Cardiac muscle cell (in vitro differentiated cells and primary cell): ENCODE measurements at regions not wholly inside any gene's neighbourhood (a gene's known extent, or its start where the extent isn't known, plus 50 kb on each side); places are given as distances from the start of the nearest gene placed in this dataset.

Experiments used
- DNase-seq, 2 donors: peaks; one replicate each; pipeline versions ENCODE4 v3.0.0 to v3.0.0-alpha.2; 2010 to 2017; ENCODE audit warnings: low read depth in 1 of 2, low spot score in 1 of 2
- H3K27ac ChIP-seq: fragments of 200-600 bp; sonication (generic); 2 replicates; pipeline ENCODE4 v1.5.1; 2016
- H3K27me3 ChIP-seq: fragments of 200-600 bp; sonication (generic); 2 replicates; pipeline ENCODE4 v1.6.0; 2016; ENCODE audit warnings: control low read depth
- H3K36me3 ChIP-seq: fragments of 200-600 bp; sonication (generic); 2 replicates; pipeline ENCODE4 v1.5.1; 2016; ENCODE audit warnings: control low read depth
- H3K4me1 ChIP-seq: fragments of 200-600 bp; sonication (generic); 2 replicates; pipeline ENCODE4 v1.8.1; 2017; ENCODE audit warnings: low read depth, mild to moderate bottlenecking, mixed run types
- H3K4me3 ChIP-seq: fragments of 200-600 bp; sonication (generic); 2 replicates; pipeline ENCODE4 v1.5.1; 2016; ENCODE audit warnings: mild to moderate bottlenecking
- H3K9me3 ChIP-seq: fragments of 200-600 bp; sonication (generic); 2 replicates; pipeline ENCODE4 v1.5.1; 2017; ENCODE audit warnings: low read depth, mild to moderate bottlenecking, control low read depth
- TF ChIP-seq, protein P1 (sequence below): IDR thresholded peaks from 2 replicates; pipeline ENCODE4 v1.5.1; 2012; ENCODE audit warnings: low read depth, mild to moderate bottlenecking, low read length

DNA sequence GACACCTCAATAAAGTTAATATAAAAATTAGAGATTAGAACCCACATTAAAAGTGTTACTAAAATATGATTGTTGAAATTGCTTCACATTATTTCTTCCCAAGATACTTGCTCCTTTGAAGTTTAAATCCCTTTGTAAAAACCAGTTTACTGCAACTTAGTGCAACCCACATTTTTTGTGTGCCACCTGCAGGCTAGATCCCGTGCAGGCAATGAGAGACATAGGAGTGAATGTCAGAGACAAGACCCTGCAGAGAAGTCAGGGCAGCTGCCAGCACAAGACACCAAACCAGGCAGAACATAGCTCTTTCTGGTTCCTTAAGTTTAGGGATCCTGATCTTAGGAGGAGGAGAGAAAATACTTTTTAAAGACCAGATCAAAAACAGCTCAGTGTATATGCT, 142.8 kb upstream of the MTNR1B start:
- Histone ChIP-seq H3K27ac (no peak overlapping the region), H3K36me3 (no peaks in the 10 kb centered on the region), H3K9me3 (no peaks in the 10 kb centered on the region), H3K4me1 (peaks cover 5% of the 10 kb centered on the region), H3K27me3 (peaks cover 23% of the 10 kb centered on the region), H3K4me3 (no peak overlapping the region)
- TF ChIP-seq, protein P1, sequence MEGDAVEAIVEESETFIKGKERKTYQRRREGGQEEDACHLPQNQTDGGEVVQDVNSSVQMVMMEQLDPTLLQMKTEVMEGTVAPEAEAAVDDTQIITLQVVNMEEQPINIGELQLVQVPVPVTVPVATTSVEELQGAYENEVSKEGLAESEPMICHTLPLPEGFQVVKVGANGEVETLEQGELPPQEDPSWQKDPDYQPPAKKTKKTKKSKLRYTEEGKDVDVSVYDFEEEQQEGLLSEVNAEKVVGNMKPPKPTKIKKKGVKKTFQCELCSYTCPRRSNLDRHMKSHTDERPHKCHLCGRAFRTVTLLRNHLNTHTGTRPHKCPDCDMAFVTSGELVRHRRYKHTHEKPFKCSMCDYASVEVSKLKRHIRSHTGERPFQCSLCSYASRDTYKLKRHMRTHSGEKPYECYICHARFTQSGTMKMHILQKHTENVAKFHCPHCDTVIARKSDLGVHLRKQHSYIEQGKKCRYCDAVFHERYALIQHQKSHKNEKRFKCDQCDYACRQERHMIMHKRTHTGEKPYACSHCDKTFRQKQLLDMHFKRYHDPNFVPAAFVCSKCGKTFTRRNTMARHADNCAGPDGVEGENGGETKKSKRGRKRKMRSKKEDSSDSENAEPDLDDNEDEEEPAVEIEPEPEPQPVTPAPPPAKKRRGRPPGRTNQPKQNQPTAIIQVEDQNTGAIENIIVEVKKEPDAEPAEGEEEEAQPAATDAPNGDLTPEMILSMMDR, result peak; percentile 3
- no peak for DNase-seq

- TF ChIP-seq, protein P1, result no peak
- DNase-seq, result no peak
Observed at GRCh38 chr11:92827132-92827531, 142.3 kb upstream of the MTNR1B start.

DNA sequence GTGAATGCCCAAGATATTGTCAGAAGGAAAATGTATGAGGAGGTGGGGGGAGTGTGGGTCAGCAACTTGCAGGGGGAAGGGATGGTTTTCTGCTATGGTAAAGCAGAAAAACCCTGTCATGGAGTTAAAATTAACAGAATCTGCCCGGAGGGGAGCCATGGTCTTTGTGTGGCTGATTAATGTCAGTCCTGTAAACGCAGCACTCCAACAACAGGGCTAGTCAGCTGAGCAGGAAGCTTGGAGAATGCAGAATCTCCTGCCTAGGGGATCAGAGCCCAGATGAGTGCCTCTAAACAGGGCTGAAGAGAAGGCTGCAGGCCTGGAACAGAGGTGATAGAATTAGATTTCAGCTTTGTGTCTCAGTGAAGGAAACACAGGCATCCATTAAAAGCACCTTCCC, 140.9 kb upstream of the MTNR1B start:
- DNase-seq, result peak in 1 of 2 donors; percentile 44
- no peak overlapping the region for H3K27ac ChIP-seq
- TF ChIP-seq, protein P1, result no peak
- H3K4me1 ChIP-seq, result no peaks in the 10 kb centered on the region
- no peak overlapping the region for H3K4me3 ChIP-seq
- no peaks in the 10 kb centered on the region for H3K36me3 ChIP-seq
- H3K9me3 ChIP-seq, result no peaks in the 10 kb centered on the region
- H3K27me3 ChIP-seq, result peaks cover 23% of the 10 kb centered on the region

More at GRCh38 chr11:92827132-92827531, 142.3 kb upstream of the MTNR1B start:
- Histone ChIP-seq H3K36me3 (no peaks in the 10 kb centered on the region), H3K4me1 (no peaks in the 10 kb centered on the region), H3K9me3 (no peaks in the 10 kb centered on the region), H3K27ac (no peak overlapping the region), H3K4me3 (no peak overlapping the region), H3K27me3 (peaks cover 23% of the 10 kb centered on the region)

DNA sequence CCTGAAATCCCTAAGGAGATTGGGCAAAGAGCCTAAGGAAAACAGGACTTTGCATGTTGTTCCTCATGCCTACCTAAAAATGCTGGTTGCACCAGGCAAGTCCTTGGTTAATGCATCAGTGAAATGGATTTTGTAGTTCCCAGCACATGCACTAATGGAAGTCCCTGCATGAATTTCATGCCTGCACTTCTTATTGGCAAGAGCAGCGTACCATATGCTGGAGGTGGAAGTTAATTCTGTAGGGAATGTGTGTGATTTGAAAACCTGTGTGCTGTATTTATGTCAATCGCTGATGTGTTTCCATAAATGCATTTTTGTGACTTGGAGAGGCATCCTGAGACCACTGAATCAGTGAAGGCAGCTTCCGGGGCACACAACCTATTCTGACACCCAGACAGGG, 140.3 kb upstream of the MTNR1B start:
- TF ChIP-seq, protein P1, result no peak
- H3K27me3 ChIP-seq, result peaks cover 23% of the 10 kb centered on the region

GRCh38 chr11:92829671-92830070, 139.8 kb upstream of the MTNR1B start:
- TF ChIP-seq, protein P1, result no peak
- H3K36me3 ChIP-seq, result no peaks in the 10 kb centered on the region
- no peak for DNase-seq
- H3K4me1 ChIP-seq, result no peaks in the 10 kb centered on the region
- no peak overlapping the region for H3K4me3 ChIP-seq
- H3K27me3 ChIP-seq, result peaks cover 23% of the 10 kb centered on the region
- no peaks in the 10 kb centered on the region for H3K9me3 ChIP-seq
- no peak overlapping the region for H3K27ac ChIP-seq

More for the DNA sequence above, 140.3 kb upstream of the MTNR1B start:
- H3K4me1 ChIP-seq, result no peaks in the 10 kb centered on the region
- DNase-seq, result no peak
- H3K36me3 ChIP-seq, result no peaks in the 10 kb centered on the region
- H3K9me3 ChIP-seq, result no peaks in the 10 kb centered on the region
- H3K4me3 ChIP-seq, result no peak overlapping the region
- H3K27ac ChIP-seq, result no peak overlapping the region
